Astrocyte of the spinal cord (primary cell): ENCODE measurements at regions not wholly inside any gene's neighbourhood (a gene's known extent, or its start where the extent isn't known, plus 50 kb on each side); places are given as distances from the start of the nearest gene placed in this dataset.

Source experiments
- DNase-seq: peaks from one replicate; pipeline ENCODE4 v3.0.0; 2011; ENCODE audit warnings: low read depth, low spot score
- H3K4me3 ChIP-seq: 2 replicates; pipeline ENCODE4 v1.5.1; 2011; ENCODE audit warnings: low read depth, mild to moderate bottlenecking, low read length, moderate library complexity
- CTCF ChIP-seq: IDR thresholded peaks from 2 replicates; pipeline ENCODE4 v1.5.1; 2012; ENCODE audit warnings: low read depth, mild to moderate bottlenecking, low read length, inconsistent platforms
- in situ Hi-C: cut with HindIII; loops from 2 replicates; pipeline ENCODE4 v1.10.0; 2017; ENCODE audit warnings: low sequenced_read_pairs

- no peak for DNase-seq
- in situ Hi-C loops, result no loop called here
- TF ChIP-seq CTCF, result no peak
- H3K4me3 ChIP-seq, result no peak overlapping the region
Observed at GRCh38 chr13:111526922-111527321, 206.5 kb downstream of the TEX29 start.

DNA sequence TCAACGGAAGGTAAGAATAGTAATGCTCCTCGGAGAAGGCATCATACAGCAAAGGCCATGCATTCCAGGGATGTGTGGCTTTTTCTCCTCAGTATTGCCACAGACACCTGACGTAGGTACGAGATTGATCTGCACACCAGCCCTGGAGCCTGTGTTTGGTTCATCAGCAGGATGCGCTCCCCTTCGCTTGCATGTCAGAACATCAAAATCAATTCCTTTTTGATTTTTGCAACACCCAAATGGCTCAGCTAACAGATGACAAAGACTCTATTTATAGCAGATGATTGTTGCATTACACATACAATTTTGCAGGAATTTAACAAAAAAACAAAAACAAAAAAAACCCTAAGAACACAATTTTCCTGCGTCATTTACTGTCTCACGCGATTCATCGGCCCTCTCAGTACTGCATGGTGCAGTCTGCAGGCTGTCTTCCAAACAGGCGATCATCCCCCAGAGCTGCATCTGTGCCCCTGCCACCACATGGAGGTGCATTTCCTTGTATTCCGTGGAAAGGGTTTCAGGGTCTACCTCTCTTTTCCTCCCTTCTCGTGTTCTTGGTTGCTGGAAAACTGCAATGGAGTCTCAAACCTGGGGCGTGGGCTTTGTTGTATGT, 207.3 kb downstream of the TEX29 start:
- DNase-seq, result no peak
- in situ Hi-C loops, result no loop called here

GRCh38 chr13:111528513-111528912, 208.1 kb downstream of the TEX29 start:
- in situ Hi-C loops, result no loop called here
- no peak for DNase-seq
- TF ChIP-seq CTCF, result no peak
- no peak overlapping the region for H3K4me3 ChIP-seq

More for the DNA sequence above, 207.3 kb downstream of the TEX29 start:
- no peak overlapping the region for H3K4me3 ChIP-seq
- no peak for TF ChIP-seq CTCF

- H3K4me3 ChIP-seq, result no peak overlapping the region
- no peak for DNase-seq
- in situ Hi-C loops, result no loop called here
- no peak for TF ChIP-seq CTCF
Observed at GRCh38 chr13:111530137-111530870, 209.9 kb downstream of the TEX29 start.

GRCh38 chr13:111531505-111531904, 211.1 kb downstream of the TEX29 start:
- no peak for DNase-seq
- in situ Hi-C loops, result no loop called here
- no peak overlapping the region for H3K4me3 ChIP-seq
- no peak for TF ChIP-seq CTCF

- no peak for DNase-seq
- no peak for TF ChIP-seq CTCF
- in situ Hi-C loops, result no loop called here
- no peak overlapping the region for H3K4me3 ChIP-seq
Observed at GRCh38 chr13:111532111-111532510, 211.7 kb downstream of the TEX29 start.
